Hepatocyte (in vitro differentiated cells): ENCODE measurements at regions not wholly inside any gene's neighbourhood (a gene's known extent, or its start where the extent isn't known, plus 50 kb on each side); places are given as distances from the start of the nearest gene placed in this dataset.

Experiments
- DNase-seq: peaks from one replicate; pipeline ENCODE4 v3.0.0-alpha.2; 2016; ENCODE audit warnings: low spot score
- H2AFZ ChIP-seq: fragments of 200-600 bp; sonication (generic); 2 replicates; pipeline ENCODE4 v1.6.0; 2016; ENCODE audit warnings: antibody characterized with exemption, mild to moderate bottlenecking
- H3K27ac ChIP-seq: fragments of 200-600 bp; sonication (generic); 2 replicates; pipeline ENCODE4 v1.5.1; 2016; ENCODE audit warnings: mild to moderate bottlenecking
- H3K27me3 ChIP-seq: fragments of 200-600 bp; sonication (generic); 2 replicates; pipeline ENCODE4 v1.6.1; 2016
- H3K36me3 ChIP-seq: fragments of 200-600 bp; sonication (generic); replicated peaks from 2 replicates; pipeline ENCODE4 v1.5.1; 2016; ENCODE audit warnings: low read depth; ENCODE audit not compliant: insufficient read depth
- H3K4me1 ChIP-seq: fragments of 200-600 bp; sonication (generic); 2 replicates; pipeline ENCODE4 v1.5.1; 2016; ENCODE audit warnings: mild to moderate bottlenecking, moderate library complexity; ENCODE audit not compliant: insufficient read depth
- H3K4me2 ChIP-seq: fragments of 200-600 bp; sonication (generic); 2 replicates; pipeline ENCODE4 v1.6.0; 2016
- H3K4me3 ChIP-seq: fragments of 200-600 bp; sonication (generic); 2 replicates; pipeline ENCODE4 v1.5.1; 2016; ENCODE audit warnings: mild to moderate bottlenecking
- H3K79me2 ChIP-seq: fragments of 200-600 bp; sonication (generic); 2 replicates; pipeline ENCODE4 v1.6.0; 2017; ENCODE audit warnings: mild to moderate bottlenecking
- H3K9me2 ChIP-seq: fragments of 200-600 bp; sonication (generic); replicated peaks from 2 replicates; pipeline ENCODE4 v1.6.0; 2017; ENCODE audit warnings: mild to moderate bottlenecking; ENCODE audit not compliant: insufficient read depth
- H3K9me3 ChIP-seq: fragments of 200-600 bp; sonication (generic); 2 replicates; pipeline ENCODE4 v1.5.1; 2016; ENCODE audit warnings: low read depth, mild to moderate bottlenecking
- H4K20me1 ChIP-seq: fragments of 200-600 bp; sonication (generic); 2 replicates; pipeline ENCODE4 v1.6.0; 2016; ENCODE audit warnings: mild to moderate bottlenecking; ENCODE audit not compliant: insufficient read depth, poor library complexity, severe bottlenecking
- CTCF ChIP-seq: fragments of 200-600 bp; sonication (generic); IDR thresholded peaks from 2 replicates; pipeline ENCODE4 v1.5.1; 2016; ENCODE audit warnings: antibody characterized with exemption, mild to moderate bottlenecking; ENCODE audit not compliant: poor library complexity
- EZH2 ChIP-seq: fragments of 200-600 bp; sonication (generic); IDR thresholded peaks from 2 replicates; pipeline ENCODE4 v1.6.1; 2016; ENCODE audit warnings: antibody characterized with exemption, mild to moderate bottlenecking, borderline replicate concordance
- EZH2phosphoT487 ChIP-seq: fragments of 200-600 bp; sonication (generic); IDR thresholded peaks from one replicate; pipeline ENCODE4 v1.6.1; 2018; ENCODE audit warnings: antibody characterized with exemption, mild to moderate bottlenecking, low read depth, moderate library complexity; ENCODE audit not compliant: unreplicated experiment, severe bottlenecking
- WGBS: methylation state at CpG from one replicate; pipeline ENCODE4 v1.1.6; 2016; ENCODE audit warnings: low lambda C conversion rate; ENCODE audit errors: missing lambda C conversion rate; 5-methylcytosine and 5-hydroxymethylcytosine counted together

- Histone ChIP-seq H3K4me3 (no peak overlapping the region), H3K27ac (no peak overlapping the region), H3K4me1 (no peaks in the 10 kb centered on the region), H3K27me3 (no peaks in the 10 kb centered on the region), H3K36me3 (no peaks in the 10 kb centered on the region), H2AFZ (no peak overlapping the region), H3K79me2 (no peaks in the 10 kb centered on the region), H4K20me1 (no peaks in the 10 kb centered on the region), H3K9me2 (no peaks in the 10 kb centered on the region), H3K9me3 (no peaks in the 10 kb centered on the region), H3K4me2 (no peak overlapping the region)
- no peak for TF ChIP-seq CTCF
- no peak for TF ChIP-seq EZH2phosphoT487
- no peak for TF ChIP-seq EZH2
- WGBS = 51% methylated on average over 2 of the region's 2 CpGs
- peak; percentile 55 for DNase-seq
These were observed 120.0 kb upstream of the GLRA2 start for GRCh38 chrX:14409341-14409740.

GRCh38 chrX:14406225-14406624 is 123.1 kb upstream of the GLRA2 start:
- Histone ChIP-seq H3K4me1 (no peaks in the 10 kb centered on the region), H3K27ac (no peak overlapping the region), H3K4me3 (no peak overlapping the region), H3K79me2 (no peaks in the 10 kb centered on the region), H4K20me1 (no peaks in the 10 kb centered on the region), H3K9me2 (no peaks in the 10 kb centered on the region), H3K27me3 (no peaks in the 10 kb centered on the region), H3K36me3 (no peaks in the 10 kb centered on the region), H3K9me3 (no peaks in the 10 kb centered on the region), H2AFZ (no peak overlapping the region), H3K4me2 (no peak overlapping the region)
- no peak for DNase-seq
- TF ChIP-seq EZH2 (no peak), CTCF (no peak), EZH2phosphoT487 (no peak)

- H3K27ac ChIP-seq = peak overlapping the region; percentile 50
- no peak overlapping the region for H2AFZ ChIP-seq
These were observed 130.6 kb upstream of the GLRA2 start for GRCh38 chrX:14398725-14399124.

More at GRCh38 chrX:14398725-14399124, 130.6 kb upstream of the GLRA2 start:
- WGBS = 65% methylated on average over 2 of the region's 2 CpGs
- TF ChIP-seq EZH2 = no peak
- TF ChIP-seq EZH2phosphoT487 = no peak
- no peak for TF ChIP-seq CTCF
- Histone ChIP-seq H4K20me1 (no peaks in the 10 kb centered on the region), H3K9me2 (no peaks in the 10 kb centered on the region), H3K79me2 (no peaks in the 10 kb centered on the region), H3K36me3 (no peaks in the 10 kb centered on the region), H3K9me3 (no peaks in the 10 kb centered on the region), H3K4me2 (no peak overlapping the region), H3K4me1 (no peaks in the 10 kb centered on the region), H3K27me3 (no peaks in the 10 kb centered on the region), H3K4me3 (no peak overlapping the region)
- DNase-seq = peak; percentile 13
